Prostate gland (tissue), 2 donors: ENCODE measurements at regions not wholly inside any gene's neighbourhood (a gene's known extent, or its start where the extent isn't known, plus 50 kb on each side); places are given as distances from the start of the nearest gene placed in this dataset.

ENCODE experiments used
- CTCF ChIP-seq, 4 experiments: fragments of 200-600 bp in 2 of 4; fragments of 450-650 bp in 2 of 4; sonication (generic) in 2 of 4; IDR thresholded peaks; 1 replicate in 3 of 4; 2 replicates in 1 of 4; pipeline ENCODE4 v1.5.1; 2016 to 2019; ENCODE audit warnings: antibody characterized with exemption in 4 of 4, mild to moderate bottlenecking in 2 of 4, moderate library complexity in 2 of 4
- POLR2A ChIP-seq: fragments of 450-650 bp; IDR thresholded peaks from one replicate; pipeline ENCODE4 v1.6.1; 2016; ENCODE audit warnings: antibody characterized with exemption, mild to moderate bottlenecking
- POLR2AphosphoS5 ChIP-seq: sonication (generic); formaldehyde crosslinking; IDR thresholded peaks from one replicate; pipeline ENCODE4 v1.6.1; 2017; ENCODE audit warnings: antibody characterized with exemption

GRCh38 chr4:181376058-181376457 is 867.1 kb upstream of the TENM3 start:
- TF ChIP-seq CTCF (IDR thresholded peaks at IDR 0.05) (no peak), POLR2A (no peak), POLR2AphosphoS5 (no peak)
